IPS DF 4.7 (cell line): ENCODE measurements at regions not wholly inside any gene's neighbourhood (a gene's known extent, or its start where the extent isn't known, plus 50 kb on each side); places are given as distances from the start of the nearest gene placed in this dataset.

ENCODE experiments used
- DNase-seq: peaks from one replicate; pipeline ENCODE4 v3.0.0-alpha.2; 2013; ENCODE audit warnings: low spot score; ENCODE audit errors: extremely low read depth

- DNase-seq: no peak
Measured at GRCh38 chr11:128196235-128196634, 391.1 kb downstream of the ETS1 start.

GRCh38 chr11:128195756-128196155 lies 391.6 kb downstream of the ETS1 start:
- no peak for DNase-seq

GRCh38 chr11:128195057-128195751 lies 392.2 kb downstream of the ETS1 start:
- DNase-seq: no peak

GRCh38 chr11:128194216-128194615 lies 393.1 kb downstream of the ETS1 start:
- DNase-seq: no peak

GRCh38 chr11:128193615-128194014 lies 393.7 kb downstream of the ETS1 start:
- DNase-seq: no peak

- DNase-seq: no peak
Measured at GRCh38 chr11:128190312-128190711, 397.0 kb downstream of the ETS1 start.

GRCh38 chr11:128189823-128190222 lies 397.5 kb downstream of the ETS1 start:
- no peak for DNase-seq

GRCh38 chr11:128188346-128189004 lies 398.9 kb downstream of the ETS1 start:
- DNase-seq: no peak

GRCh38 chr11:128187835-128188234 lies 399.5 kb downstream of the ETS1 start:
- no peak for DNase-seq

- no peak for DNase-seq
Measured at GRCh38 chr11:128187377-128187776, 400.0 kb downstream of the ETS1 start.

- no peak for DNase-seq
Measured at GRCh38 chr11:128184981-128185380, 402.4 kb downstream of the ETS1 start.

GRCh38 chr11:128182844-128183243 lies 404.5 kb downstream of the ETS1 start:
- no peak for DNase-seq

- DNase-seq: no peak
Measured at GRCh38 chr11:128181984-128182383, 405.4 kb downstream of the ETS1 start.

GRCh38 chr11:128181088-128181480 lies 406.3 kb downstream of the ETS1 start:
- no peak for DNase-seq

GRCh38 chr11:128180441-128181087 lies 406.8 kb downstream of the ETS1 start:
- no peak for DNase-seq

- DNase-seq: no peak
Measured at GRCh38 chr11:128179512-128179911, 407.8 kb downstream of the ETS1 start.

- no peak for DNase-seq
Measured at GRCh38 chr11:128179039-128179438, 408.3 kb downstream of the ETS1 start.

GRCh38 chr11:128174465-128175291 lies 412.7 kb downstream of the ETS1 start:
- peak; percentile 22 for DNase-seq

GRCh38 chr11:128172046-128172878 lies 415.1 kb downstream of the ETS1 start:
- peak; percentile 68 for DNase-seq

GRCh38 chr11:128171506-128171905 lies 415.9 kb downstream of the ETS1 start:
- DNase-seq: no peak

GRCh38 chr11:128165572-128165971 lies 421.8 kb downstream of the ETS1 start:
- no peak for DNase-seq
